ENCODE measurements at regions not wholly inside any gene's neighbourhood (a gene's known extent, or its start where the extent isn't known, plus 50 kb on each side); places are given as distances from the start of the nearest gene placed in this dataset.
"Not testable (repeated sequence)": the region's sequence is repeated elsewhere in the genome, so short reads cannot be mapped to it uniquely, and the experiment has no call there.

DNA sequence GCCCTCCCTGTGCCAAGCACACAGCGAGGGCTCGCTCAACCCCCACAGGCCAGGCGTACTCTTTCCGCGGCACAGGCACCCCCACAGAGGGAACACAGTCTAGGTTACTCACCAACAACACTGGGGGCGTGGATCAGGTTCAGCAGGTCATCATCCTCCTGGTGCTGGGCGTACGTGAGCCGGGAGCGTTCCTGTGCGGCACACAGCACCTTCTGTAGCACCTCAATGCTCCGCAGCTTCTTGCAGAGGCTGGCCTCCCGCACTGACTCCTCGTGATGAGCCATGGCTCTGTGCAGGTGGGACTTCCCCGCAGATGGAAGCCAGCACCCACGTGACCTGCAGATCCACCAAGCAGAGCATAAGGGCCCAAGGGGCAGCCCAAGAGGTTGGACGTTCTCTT lies 296.8 kb downstream of the GOLGA6L6 start:
- DNase-seq (ENCODE audit: low read depth in 2 of 2, low spot score in 1 of 2): not testable (repeated sequence)

DNA sequence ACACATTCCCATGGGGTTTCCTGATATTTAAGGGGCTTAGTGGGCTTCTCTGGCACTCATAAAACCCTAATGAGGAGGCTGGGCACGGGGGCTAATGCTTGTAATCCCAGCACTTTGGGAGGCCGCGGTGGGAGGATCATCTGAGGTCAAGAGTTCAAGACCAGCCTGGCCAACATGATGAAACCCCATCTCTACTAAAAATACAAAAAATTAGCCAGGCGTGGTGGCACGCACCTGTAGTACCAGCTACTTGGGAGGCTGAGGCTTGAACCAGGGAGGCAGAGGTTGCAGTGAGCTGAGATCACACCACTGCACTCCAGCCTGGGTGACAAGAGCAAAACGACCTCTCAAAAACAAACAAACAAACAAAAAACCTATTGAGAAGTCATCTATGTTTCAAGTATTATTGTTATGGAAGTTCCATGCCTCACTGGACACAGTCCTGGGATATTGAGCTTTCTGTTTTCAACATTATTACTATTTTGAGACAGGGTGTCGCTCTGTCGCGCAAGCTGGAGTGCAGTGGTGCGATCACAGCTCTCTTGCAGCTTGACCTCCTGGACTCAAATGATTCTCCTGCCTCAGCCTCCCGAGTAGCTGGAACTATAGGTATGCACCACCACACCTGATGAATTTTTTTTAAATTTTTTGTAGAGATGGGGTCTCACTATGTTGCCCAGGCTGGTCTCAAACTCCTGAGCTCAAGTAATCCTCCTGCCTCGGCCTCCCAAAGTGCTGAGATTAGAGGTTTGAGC lies 297.9 kb downstream of the GOLGA6L6 start:
- DNase-seq (ENCODE audit: low read depth in 2 of 2, low spot score in 1 of 2): not testable (repeated sequence)

DNA sequence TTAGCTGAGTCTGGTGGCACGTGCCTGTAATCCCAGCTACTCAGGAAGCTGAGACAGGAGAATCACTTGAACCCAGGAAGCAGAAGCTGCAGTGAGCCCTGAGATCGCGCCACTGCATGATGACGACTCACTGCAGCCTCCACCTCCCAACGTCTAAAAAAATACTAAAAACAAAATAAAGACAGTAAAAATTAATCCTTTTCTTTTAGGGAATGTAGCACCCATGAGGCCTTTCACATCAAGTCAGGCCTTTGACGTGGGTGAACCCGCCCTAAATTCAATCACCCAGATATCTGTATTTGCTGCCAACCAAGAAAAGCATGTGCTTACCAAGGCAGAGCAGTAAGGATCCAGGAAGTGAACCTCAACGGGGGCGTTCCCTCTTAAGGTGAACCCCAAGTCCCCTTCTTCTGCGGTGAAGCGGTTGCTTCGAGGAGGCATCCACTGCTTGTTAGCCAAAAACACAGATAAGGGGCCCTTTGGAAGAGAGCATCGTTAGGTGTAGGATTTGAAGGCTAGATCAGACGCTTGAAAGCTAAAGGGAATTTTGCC lies 301.2 kb downstream of the GOLGA6L6 start:
- DNase-seq (ENCODE audit: low read depth in 2 of 2, low spot score in 1 of 2): not testable (repeated sequence)

DNA sequence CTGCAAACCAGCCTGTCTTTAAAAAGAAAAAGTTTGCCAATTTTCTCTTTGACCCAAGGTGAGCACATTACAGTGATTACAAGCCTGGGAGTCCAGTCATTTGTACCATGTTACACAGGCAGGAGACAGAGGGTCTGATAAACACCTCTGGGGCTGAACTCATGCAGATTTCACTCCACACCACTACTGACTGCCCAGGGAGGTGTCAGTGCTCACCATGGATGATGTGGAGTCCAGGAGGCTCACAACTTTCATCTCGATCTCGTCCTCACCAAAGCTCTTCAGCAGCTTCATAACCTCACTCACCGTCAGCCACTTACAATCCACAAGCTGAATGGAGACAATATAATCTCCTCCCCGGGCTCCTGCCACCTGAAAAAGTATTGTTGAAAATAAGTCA lies 302.4 kb downstream of the GOLGA6L6 start:
- not testable (repeated sequence) for DNase-seq (ENCODE audit: low read depth in 2 of 2, low spot score in 1 of 2)

DNA sequence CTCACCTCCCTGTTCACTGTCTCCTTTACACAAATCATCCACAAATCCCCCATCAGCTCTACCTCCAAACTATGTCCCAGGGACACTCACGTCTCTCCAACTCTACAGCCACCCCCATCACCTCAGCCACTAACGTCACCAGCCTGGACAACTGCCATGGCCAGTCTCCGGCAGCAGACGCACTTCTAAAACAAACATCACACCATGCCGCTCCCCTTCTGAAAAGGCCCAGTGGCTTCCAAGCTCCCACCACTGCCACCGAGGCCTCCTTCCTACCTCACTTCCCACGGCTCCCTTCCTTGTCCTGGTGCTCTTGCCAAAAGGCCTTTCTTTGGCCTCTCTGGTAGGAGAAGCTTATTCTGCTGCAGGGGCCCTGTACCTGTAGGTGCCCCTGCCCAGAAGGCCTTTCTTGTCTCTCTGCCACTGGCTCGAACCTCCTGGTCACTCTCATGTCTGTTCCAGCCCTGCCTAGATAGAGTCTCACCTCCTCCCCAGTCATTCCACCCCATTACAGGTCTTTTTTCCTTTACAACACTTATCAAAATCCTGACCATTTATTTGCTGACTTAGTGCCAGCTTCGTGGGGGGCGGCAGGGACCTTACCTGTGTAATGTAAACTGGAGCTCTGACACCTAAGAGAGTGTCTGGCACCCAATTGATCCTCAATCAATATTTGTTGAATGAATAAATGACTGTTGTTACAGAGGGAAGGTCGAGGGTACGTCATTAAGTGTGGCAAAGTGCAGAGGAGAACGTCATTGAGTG lies 304.2 kb downstream of the GOLGA6L6 start:
- not testable (repeated sequence) for DNase-seq (ENCODE audit: low read depth in 2 of 2, low spot score in 1 of 2)

DNA sequence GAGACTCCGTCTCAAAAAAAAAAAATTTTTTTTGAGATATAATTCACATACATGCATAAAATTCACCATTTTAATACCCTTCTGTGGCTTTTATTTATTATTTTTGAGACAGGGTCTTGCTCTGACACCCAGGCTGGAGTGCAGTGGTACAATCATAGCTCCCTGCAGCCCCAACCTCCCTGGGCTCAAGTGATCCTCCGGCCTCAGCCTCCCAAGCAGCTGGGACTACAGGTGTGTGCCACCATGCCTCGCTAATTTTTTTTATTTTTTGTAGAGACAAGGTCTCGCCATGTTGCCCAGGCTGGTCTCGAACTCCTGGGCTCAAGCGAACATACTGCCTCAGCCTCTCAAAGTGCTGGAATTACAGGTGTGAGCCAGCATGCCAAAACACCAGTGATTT lies 305.9 kb downstream of the GOLGA6L6 start:
- not testable (repeated sequence) for DNase-seq (ENCODE audit: low read depth in 2 of 2, low spot score in 1 of 2)

DNA sequence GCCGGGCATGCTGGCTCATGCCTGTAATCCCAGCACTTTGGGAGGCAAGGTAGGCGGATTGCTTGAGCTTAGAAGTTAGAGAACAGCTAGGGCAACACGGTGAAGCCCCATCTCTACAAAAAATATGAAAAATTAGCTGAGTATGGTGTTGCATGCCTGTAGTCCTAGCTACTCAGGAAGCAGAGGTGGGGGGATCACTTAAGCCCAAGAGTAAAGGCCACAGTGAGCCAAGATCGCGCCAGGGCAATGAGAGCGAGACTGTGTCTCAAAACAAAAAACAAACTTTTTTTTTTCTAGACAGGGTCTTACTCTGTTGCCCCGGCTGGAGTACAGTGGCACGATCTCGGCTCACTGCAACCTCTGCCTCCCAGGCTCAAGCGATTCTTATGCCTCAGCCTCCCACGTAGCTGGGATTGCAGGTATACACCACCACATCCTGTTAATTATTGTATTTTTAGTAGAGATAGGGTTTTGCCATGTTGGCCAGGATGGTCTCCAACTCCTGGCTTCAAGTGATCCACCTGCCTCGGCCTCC lies 307.5 kb downstream of the GOLGA6L6 start:
- DNase-seq (ENCODE audit: low read depth in 2 of 2, low spot score in 1 of 2): not testable (repeated sequence)

DNA sequence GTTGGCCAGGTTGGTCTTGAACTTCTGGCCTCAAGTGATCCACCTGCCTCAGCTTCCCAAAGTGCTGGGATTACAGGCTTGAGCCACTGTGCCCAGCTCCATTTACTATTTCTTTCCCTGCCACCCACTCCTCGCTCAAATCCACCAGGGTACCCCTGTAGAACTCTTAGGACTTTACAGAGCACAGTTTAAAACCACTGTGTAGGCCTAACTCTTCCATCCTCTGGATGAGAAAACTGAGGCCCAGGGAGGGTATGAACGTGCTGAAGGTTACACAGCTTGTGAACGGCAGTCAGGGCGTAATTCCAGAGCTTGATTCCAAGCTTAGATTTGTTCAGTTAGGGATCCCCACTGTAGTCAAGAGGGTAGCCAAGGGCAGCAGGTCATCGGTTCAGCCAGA lies 309.1 kb downstream of the GOLGA6L6 start:
- DNase-seq (ENCODE audit: low read depth in 2 of 2, low spot score in 1 of 2): not testable (repeated sequence)

DNA sequence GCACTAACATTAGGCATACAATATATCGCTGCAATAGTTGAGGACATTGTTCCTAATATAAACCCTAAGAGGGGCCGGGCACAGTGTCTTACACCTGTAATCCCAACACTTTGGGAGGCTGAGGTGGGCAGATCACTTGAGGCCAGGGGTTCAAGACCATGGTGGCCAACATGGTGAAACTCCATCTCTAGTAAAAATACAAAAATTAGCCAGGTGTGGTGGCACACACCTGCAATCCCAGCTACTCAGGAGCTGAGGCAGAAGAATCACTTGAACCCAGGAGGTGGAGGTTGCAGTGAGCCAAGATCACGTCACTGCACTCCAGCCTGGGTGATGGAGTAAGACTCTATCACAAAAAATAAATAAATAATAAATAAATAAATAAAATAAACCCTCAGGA lies 310.9 kb downstream of the GOLGA6L6 start:
- not testable (repeated sequence) for DNase-seq (ENCODE audit: low read depth in 2 of 2, low spot score in 1 of 2)

DNA sequence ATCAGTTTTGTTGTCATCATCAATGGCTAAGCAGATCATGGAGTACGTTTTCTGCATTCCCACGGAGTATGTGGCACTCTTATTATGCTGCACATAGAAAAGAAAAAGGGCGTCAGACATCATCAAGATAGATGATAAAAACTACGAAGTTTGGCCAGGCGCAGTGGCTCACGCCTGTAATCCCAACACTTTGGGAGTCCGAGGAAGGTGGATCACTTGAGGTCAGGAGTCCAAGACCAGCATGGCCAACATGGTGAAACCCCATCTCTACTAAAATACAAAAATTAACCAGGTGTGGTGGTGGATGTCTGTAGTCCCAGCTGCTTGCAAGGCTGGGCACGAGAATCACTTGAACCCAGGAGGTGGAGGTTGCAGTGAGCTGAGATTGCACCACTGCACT lies 312.8 kb downstream of the GOLGA6L6 start:
- DNase-seq (ENCODE audit: low read depth in 2 of 2, low spot score in 1 of 2): not testable (repeated sequence)

DNA sequence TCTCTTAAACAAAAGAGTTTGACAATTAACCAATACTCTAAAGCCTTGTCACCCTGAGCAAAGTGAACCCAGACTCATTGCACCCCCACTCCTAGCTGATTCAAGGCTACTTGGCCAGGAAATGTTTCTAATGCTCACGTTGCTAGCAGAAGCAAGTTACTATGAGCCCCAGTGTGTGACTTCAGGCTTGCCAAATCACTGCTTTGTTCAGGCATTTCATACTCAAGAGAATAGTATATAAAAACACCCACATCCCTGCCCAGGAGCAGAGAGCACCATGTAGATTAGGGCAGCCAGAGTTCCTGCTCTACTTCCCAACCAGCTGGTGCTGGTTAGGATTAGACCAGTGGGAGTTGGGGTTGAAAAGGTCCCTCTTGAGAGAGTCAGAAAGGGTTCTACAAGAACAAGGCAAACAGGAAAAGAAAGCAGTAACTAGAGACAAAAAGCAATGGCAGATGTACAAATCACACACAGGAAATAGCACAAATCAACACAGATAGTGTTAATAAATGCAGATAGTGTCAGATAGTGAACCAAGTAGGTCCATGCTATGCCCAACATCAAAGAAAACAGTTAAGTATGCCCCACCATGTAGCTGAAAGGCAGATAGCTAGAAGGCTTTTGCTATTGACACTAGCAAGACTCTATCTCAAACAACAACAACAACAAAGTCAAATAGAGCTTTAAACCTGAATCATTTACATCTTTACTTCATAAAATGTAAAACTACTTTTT lies 314.3 kb downstream of the GOLGA6L6 start:
- DNase-seq (ENCODE audit: low read depth in 2 of 2, low spot score in 1 of 2): not testable (repeated sequence)

DNA sequence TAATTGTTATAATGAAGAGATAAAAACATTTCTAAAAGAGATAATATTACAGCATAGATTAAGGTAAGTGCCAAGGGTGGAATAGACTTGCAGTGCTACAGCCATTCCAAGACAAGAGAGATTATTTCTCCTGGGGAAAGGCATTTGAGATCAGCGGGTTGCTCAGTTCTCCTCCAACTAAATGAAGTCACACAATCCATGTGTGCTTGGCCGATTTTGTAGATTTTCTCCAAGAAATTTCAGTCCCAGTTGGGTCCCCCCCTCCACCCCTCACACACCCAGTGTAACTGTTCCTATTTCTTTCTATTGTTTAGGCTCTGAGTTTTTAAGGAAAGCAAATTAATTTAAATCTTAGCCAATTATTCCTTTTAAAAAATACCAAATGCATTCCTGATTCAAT lies 315.1 kb downstream of the GOLGA6L6 start:
- not testable (repeated sequence) for DNase-seq (ENCODE audit: low read depth in 2 of 2, low spot score in 1 of 2)

DNA sequence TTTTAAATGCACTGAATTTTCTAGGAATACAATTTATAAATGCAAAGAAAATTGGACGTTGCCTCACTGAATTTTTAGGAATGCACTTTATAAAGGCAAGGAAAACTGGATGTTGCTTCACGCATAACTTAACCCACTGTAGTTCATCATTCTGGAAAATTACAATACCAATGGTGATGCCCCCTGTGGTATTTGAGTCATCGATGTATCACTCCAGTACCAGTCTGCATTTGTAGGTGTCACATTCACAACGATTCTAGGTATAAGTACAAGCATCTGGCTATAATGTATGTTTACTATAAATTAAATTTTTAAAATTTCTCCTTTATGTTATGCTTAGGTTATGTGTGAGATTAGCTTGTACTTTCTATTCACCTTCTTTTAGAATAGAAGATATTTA lies 320.5 kb downstream of the GOLGA6L6 start:
- DNase-seq (ENCODE audit: low read depth in 2 of 2, low spot score in 1 of 2): not testable (repeated sequence)

DNA sequence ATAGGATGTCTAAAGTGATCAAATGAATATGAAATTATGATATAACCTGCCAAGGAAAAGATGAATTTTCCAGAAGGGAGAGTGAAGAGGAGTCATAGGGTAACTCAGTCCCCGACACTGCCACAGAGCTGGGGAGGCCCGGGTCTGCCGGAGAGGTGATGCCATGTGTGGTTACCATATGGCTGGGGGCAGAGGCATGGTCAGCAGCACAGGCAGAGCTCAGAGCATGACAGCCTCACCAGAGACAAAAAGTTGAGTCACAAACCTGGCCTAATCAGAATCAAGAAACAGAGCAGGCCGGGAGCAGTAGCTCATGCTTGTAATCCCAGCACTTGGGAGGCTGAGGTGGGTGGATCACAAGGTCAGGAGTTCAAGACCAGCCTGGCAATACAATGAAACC lies 322.4 kb downstream of the GOLGA6L6 start:
- DNase-seq (ENCODE audit: low read depth in 2 of 2, low spot score in 1 of 2): not testable (repeated sequence)

DNA sequence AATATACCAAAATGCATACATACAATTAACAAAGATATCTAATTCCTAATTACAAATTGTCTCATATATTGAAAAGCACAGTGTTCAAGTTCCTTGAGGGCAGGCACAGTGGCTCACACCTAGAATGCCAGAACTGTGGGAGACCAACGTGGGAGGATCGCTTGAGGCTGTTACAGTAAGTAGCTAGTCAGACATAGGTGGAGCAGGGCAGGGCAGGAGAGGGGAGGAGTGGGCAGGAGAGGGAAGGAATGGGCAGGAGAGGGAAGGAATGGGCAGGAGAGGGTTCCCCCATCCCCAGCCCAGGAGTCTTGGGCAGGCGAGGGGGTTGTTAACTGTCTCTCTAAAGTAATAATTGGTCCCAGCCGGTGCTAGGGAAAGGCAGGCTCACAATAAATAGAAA lies 325.9 kb downstream of the GOLGA6L6 start:
- DNase-seq (ENCODE audit: low read depth in 2 of 2, low spot score in 1 of 2): not testable (repeated sequence)

DNA sequence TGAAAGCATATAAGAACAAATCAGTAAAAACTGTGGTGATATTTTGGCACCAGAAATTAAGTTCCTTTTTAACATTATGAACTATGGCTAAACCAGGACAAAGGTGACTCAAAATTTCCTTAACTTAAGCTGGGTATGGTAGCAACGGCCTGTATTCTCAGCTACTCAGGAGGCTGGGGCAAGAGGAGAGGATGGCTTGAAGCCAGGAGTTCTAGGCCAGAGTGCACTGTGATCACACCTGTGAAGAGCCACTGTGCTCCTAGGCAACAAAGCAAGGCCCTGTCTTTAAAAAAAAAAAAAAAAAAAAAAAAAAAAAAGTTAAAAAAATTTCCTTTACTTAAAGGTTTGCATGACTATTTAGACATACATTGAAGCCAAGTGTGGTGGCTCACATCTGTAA lies 327.5 kb downstream of the GOLGA6L6 start:
- not testable (repeated sequence) for DNase-seq (ENCODE audit: low read depth in 2 of 2, low spot score in 1 of 2)

DNA sequence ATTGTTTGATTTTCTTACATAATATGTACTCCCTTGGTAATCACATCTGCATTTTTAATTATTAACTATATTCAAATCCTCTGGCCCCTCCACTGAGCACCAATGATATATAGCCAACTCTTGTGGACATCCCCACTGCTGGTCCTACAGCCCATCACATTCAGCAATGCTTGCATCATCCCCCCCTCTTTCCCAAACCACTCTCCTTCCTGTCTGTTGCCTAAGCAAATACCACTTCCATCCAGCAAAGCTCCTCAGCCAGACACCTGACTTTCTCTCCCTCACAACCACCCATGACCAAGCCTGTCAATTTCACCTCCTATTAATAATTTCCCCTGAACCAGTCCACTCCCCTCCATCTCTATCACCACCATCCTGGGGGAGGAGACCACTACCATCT lies 330.1 kb downstream of the GOLGA6L6 start:
- not testable (repeated sequence) for DNase-seq (ENCODE audit: low read depth in 2 of 2, low spot score in 1 of 2)

DNA sequence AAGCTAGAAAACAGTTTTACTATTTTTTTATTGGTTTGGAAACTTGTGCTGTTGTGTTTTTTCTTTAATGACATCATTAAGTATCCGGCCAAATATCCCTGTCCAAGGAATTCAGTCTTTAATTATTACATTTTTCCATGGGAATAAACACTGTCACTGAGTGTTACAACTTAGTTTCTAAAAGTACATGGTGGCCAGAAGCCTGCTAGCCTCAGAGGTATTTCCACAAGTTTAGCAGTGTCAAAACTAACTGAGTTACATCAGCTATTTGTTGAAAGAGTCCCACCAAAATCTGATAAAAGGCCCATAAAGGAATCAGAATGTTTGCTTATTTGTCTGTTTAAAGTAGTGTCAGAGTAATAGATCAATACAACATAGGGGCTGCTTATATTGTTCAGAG lies 331.6 kb downstream of the GOLGA6L6 start:
- DNase-seq (ENCODE audit: low read depth in 2 of 2, low spot score in 1 of 2): not testable (repeated sequence)

DNA sequence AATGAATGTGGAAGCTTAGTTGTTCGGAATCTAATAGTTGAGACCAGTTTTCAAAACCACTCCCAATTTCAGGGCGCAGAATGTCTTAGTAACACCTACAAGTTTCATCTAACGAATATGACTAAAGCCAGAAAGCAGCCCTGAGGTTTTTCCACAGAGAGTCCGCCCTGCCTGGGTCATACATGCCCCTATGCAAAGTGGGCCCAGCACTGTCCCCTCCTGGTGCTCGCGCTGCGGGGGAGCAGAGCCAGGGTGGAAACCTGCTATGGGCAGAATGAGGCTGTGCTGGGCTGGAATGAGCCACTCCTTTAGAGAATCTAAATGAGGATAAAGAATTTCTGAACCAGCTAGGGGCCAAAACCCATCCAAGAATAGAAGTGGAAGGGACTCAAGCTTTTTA lies 334.0 kb downstream of the GOLGA6L6 start:
- DNase-seq (ENCODE audit: low read depth in 2 of 2, low spot score in 1 of 2): not testable (repeated sequence)

DNA sequence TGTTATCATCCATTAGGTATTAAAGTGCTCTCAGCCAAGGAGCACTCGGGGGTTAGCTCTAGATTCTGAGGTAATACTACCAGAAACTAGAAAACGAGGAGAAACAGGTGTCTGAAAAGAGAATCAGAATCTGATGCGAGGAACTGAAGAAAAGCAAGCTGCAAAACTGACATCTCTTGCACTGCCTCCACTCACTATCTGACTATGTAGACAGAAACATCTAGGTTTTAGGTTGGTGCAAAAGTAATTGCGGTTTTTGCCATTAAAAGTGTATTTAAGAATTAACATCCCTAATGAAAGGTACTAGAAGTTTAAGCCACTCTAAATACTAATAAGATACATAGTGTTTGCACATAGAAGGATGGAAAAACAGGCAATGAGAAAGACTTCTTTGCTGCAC lies 334.4 kb downstream of the GOLGA6L6 start:
- not testable (repeated sequence) for DNase-seq (ENCODE audit: low read depth in 2 of 2, low spot score in 1 of 2)
